IMR-90 (cell line): ENCODE measurements at regions not wholly inside any gene's neighbourhood (a gene's known extent, or its start where the extent isn't known, plus 50 kb on each side); places are given as distances from the start of the nearest gene placed in this dataset.

Experiments
- ATAC-seq: fragments of 200-7000 bp; cut with Tn5 transposase; 2 replicates; pipeline ENCODE4 v1.9.1; 2020; ENCODE audit warnings: low read depth, mild to moderate bottlenecking, moderate library complexity
- BruUV-seq: library from RNA; stranded (reverse); fragments of 400-500 nt; replicated peaks from 2 replicates; lab custom pipeline; 2021; lab: Mats Ljungman, UMichigan
- CTCF ChIA-PET: fragments of 300-600 bp; formaldehyde crosslinking; extraction: SDS; loops from one replicate; lab custom pipeline; 2021; ENCODE audit warnings: antibody characterized with exemption; lab: Yijun Ruan, JAX
- POLR2A ChIA-PET: fragments of 300-600 bp; sonication (Branson Sonifier 250); formaldehyde crosslinking; loops from one replicate; lab custom pipeline; 2022; ENCODE audit warnings: antibody characterized with exemption; ENCODE audit not compliant: unreplicated experiment; lab: Charles Lee
- DNase-seq: peaks from one replicate; pipeline ENCODE4 v3.0.0; 2013
- H2AFZ ChIP-seq: replicated peaks from 2 replicates; pipeline ENCODE3; 2013; ENCODE audit warnings: low read length, mild to moderate bottlenecking; ENCODE audit not compliant: poor library complexity
- H2AK5ac ChIP-seq: 2 replicates; pipeline ENCODE4 v1.6.1; 2013; ENCODE audit warnings: low read depth, low read length, inconsistent platforms
- H2AK9ac ChIP-seq: replicated peaks from 2 replicates; pipeline ENCODE3; 2013; ENCODE audit warnings: mild to moderate bottlenecking, low read depth, low read length, moderate library complexity; ENCODE audit not compliant: poor library complexity
- H2BK120ac ChIP-seq: 2 replicates; pipeline ENCODE4 v1.6.1; 2013; ENCODE audit warnings: low read depth, low read length, inconsistent platforms
- H2BK15ac ChIP-seq: 3 replicates; pipeline ENCODE4 v1.6.1; 2013; ENCODE audit warnings: low read depth, low read length, inconsistent platforms
- H2BK20ac ChIP-seq: 2 replicates; pipeline ENCODE4 v1.6.1; 2013; ENCODE audit warnings: low read depth, mild to moderate bottlenecking, inconsistent platforms, low read length, moderate library complexity
- H2BK5ac ChIP-seq: 2 replicates; pipeline ENCODE4 v1.6.1; 2013; ENCODE audit warnings: mild to moderate bottlenecking, low read depth, low read length, inconsistent platforms; ENCODE audit not compliant: poor library complexity, severe bottlenecking
- H3K14ac ChIP-seq: replicated peaks from 2 replicates; pipeline ENCODE4 v1.6.1; 2013; ENCODE audit warnings: low read depth, low read length, inconsistent platforms
- H3K18ac ChIP-seq: 2 replicates; pipeline ENCODE4 v1.6.1; 2013; ENCODE audit warnings: low read depth, low read length, control low read depth
- H3K23ac ChIP-seq: 2 replicates; pipeline ENCODE4 v1.6.1; 2013; ENCODE audit warnings: low read depth, low read length, inconsistent platforms
- H3K27ac ChIP-seq: 2 replicates; pipeline ENCODE4 v1.5.1; 2013; ENCODE audit warnings: mild to moderate bottlenecking, control low read depth, low read length; ENCODE audit not compliant: insufficient read depth
- H3K27me3 ChIP-seq: 2 replicates; pipeline ENCODE4 v1.6.1; 2013; ENCODE audit warnings: low read length; ENCODE audit not compliant: control insufficient read depth, insufficient read depth
- H3K36me3 ChIP-seq: 2 replicates; pipeline ENCODE4 v1.6.1; 2013; ENCODE audit warnings: low read length, mixed read lengths; ENCODE audit not compliant: control insufficient read depth, insufficient read depth
- H3K4ac ChIP-seq: 2 replicates; pipeline ENCODE4 v1.6.1; 2013; ENCODE audit warnings: low read depth, low read length, inconsistent platforms
- H3K4me1 ChIP-seq: 2 replicates; pipeline ENCODE4 v1.6.1; 2013; ENCODE audit warnings: low read length, mixed read lengths; ENCODE audit not compliant: control insufficient read depth, insufficient read depth
- H3K4me2 ChIP-seq: 2 replicates; pipeline ENCODE4 v1.6.1; 2013; ENCODE audit warnings: low read depth, mild to moderate bottlenecking, control low read depth, low read length, moderate library complexity
- H3K4me3 ChIP-seq: 2 replicates; pipeline ENCODE4 v1.5.1; 2013; ENCODE audit warnings: low read depth, mild to moderate bottlenecking, control low read depth, low read length, moderate library complexity; ENCODE audit not compliant: insufficient read depth
- H3K56ac ChIP-seq: 2 replicates; pipeline ENCODE4 v1.6.1; 2013; ENCODE audit warnings: low read length, inconsistent platforms; ENCODE audit not compliant: insufficient read depth; ENCODE audit errors: extremely low read depth
- H3K79me1 ChIP-seq, 2 experiments: 2 replicates each; pipeline ENCODE4 v1.6.1; 2013; ENCODE audit warnings: low read length in 2 of 2, inconsistent platforms in 1 of 2, low read depth in 1 of 2
- H3K9ac ChIP-seq: 2 replicates; pipeline ENCODE4 v1.6.1; 2013; ENCODE audit warnings: low read depth, low read length, control low read depth
- H3K9me1 ChIP-seq: 2 replicates; pipeline ENCODE4 v1.6.1; 2013; ENCODE audit warnings: low read length, inconsistent platforms; ENCODE audit not compliant: insufficient read depth
- H3K9me3 ChIP-seq: 2 replicates; pipeline ENCODE4 v1.6.1; 2013; ENCODE audit warnings: low read length; ENCODE audit not compliant: control insufficient read depth, insufficient read depth
- H4K20me1 ChIP-seq: 2 replicates; pipeline ENCODE4 v1.6.1; 2013; ENCODE audit warnings: low read length, inconsistent platforms; ENCODE audit not compliant: insufficient read depth
- H4K5ac ChIP-seq: 2 replicates; pipeline ENCODE4 v1.6.1; 2013; ENCODE audit warnings: mild to moderate bottlenecking, low read depth, low read length, control low read depth
- H4K8ac ChIP-seq, 2 experiments: 2 replicates each; pipeline ENCODE4 v1.6.1; 2013; ENCODE audit warnings: low read depth in 2 of 2, low read length in 2 of 2, control low read depth in 1 of 2, inconsistent platforms in 1 of 2
- H4K91ac ChIP-seq: 2 replicates; pipeline ENCODE4 v1.6.1; 2013; ENCODE audit warnings: low read depth, low read length, inconsistent platforms; ENCODE audit not compliant: insufficient read depth
- RCOR1 ChIP-seq: IDR thresholded peaks from 2 replicates; pipeline ENCODE4 v1.6.1; 2012; ENCODE audit warnings: mild to moderate bottlenecking, low read length, improper control_type of control experiment; ENCODE audit not compliant: insufficient replicate concordance
- RFX5 ChIP-seq: IDR thresholded peaks from 2 replicates; pipeline ENCODE4 v1.8.0; 2012; ENCODE audit warnings: low read depth, mild to moderate bottlenecking, low read length, moderate library complexity
- SMC3 ChIP-seq: fragments of 150-350 bp; IDR thresholded peaks from 2 replicates; pipeline ENCODE4 v1.6.1; 2016; ENCODE audit warnings: low read depth, mild to moderate bottlenecking, antibody characterized with exemption, low read length, moderate library complexity
- WGBS, 2 experiments: methylation state at CpG; one replicate each; pipeline versions ENCODE4 v1.1.5 to v1.1.7; 2013; ENCODE audit warnings: missing lambda C conversion rate in 2 of 2; ENCODE audit not compliant: insufficient read length in 1 of 2; ENCODE audit errors: extremely low coverage in 2 of 2; 5-methylcytosine and 5-hydroxymethylcytosine counted together
- dilution Hi-C: fragments of 300-500 bp; cut with HindIII; formaldehyde crosslinking; loops from one replicate; pipeline ENCODE4 v1.14.3; 2018; ENCODE audit warnings: low sequenced_read_pairs; ENCODE audit not compliant: unreplicated experiment
- in situ Hi-C: fragments of 300-500 bp; cut with MboI; formaldehyde crosslinking; loops from 3 replicates; pipeline ENCODE4 v1.14.3; 2019; ENCODE audit warnings: low sequenced_read_pairs, inconsistent platforms, mixed read lengths
- intact Hi-C: fragments of 100-400 bp; cut with micrococcal nuclease; formaldehyde crosslinking; loops from 2 replicates; pipeline ENCODE4 v1.10.0; 2022

DNA sequence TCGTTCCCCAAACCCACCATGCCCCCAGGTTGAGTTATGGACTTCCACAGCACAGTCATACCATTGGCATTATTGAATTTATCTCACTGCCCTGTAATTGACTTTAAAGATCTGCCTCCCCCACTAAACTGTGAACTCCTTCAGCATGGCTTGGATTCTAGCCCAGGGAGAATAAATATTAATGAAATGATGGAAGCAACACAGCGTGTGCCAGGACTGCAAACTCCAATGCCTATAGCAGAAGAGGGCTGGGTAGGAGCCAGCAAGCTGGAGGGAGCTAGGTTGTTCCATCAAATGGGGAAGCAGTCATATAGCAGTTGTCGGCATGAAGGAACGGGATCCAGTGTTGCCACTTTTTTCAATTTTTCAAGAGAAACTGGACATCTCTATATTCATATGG is 69.0 kb upstream of the MSX2 start:
- POLR2A ChIA-PET, result no interaction called here
- Histone ChIP-seq H3K23ac (no peak overlapping the region), H2BK5ac (no peak overlapping the region), H3K27me3 (peaks cover 18% of the 10 kb centered on the region), H3K9me1 (no peaks in the 10 kb centered on the region), H3K18ac (no peak overlapping the region), H4K20me1 (no peaks in the 10 kb centered on the region), H2AK5ac (no peak overlapping the region), H3K56ac (no peak overlapping the region), H2BK20ac (no peak overlapping the region), H2BK120ac (no peak overlapping the region), H2AFZ (no peak overlapping the region), H3K79me1 (no peaks in the 10 kb centered on the region), H2AK9ac (no peak overlapping the region), H4K91ac (no peak overlapping the region), H3K9ac (no peak overlapping the region), H4K5ac (no peak overlapping the region), H3K14ac (no peak overlapping the region), H3K9me3 (0 out of 2 replicates have a peak, but pooled peaks cover 1% of the 10 kb centered on the region), H2BK15ac (no peak overlapping the region), H3K4me1 (no peaks in the 10 kb centered on the region; the same call in 1 of the 2 replicates), H3K27ac (no peak overlapping the region), H3K4ac (no peak overlapping the region), H3K4me3 (no peak overlapping the region), H3K4me2 (no peak overlapping the region), H4K8ac (no peak overlapping the region), H3K36me3 (no peaks in the 10 kb centered on the region)
- intact Hi-C loops, result no loop called here
- TF ChIP-seq RFX5 (no peak), SMC3 (no peak), RCOR1 (no peak)
- peak; percentile 37 for ATAC-seq
- DNase-seq, result no peak
- CTCF ChIA-PET, result no interaction called here
- BruUV-seq, result no TSS peak
- WGBS, 2 experiments, result no CpG with 5 or more reads among the region's 4 CpGs
- in situ Hi-C loops, result no loop called here
- dilution Hi-C loops, result no loop called here
